ENCODE measurements at regions not wholly inside any gene's neighbourhood (a gene's known extent, or its start where the extent isn't known, plus 50 kb on each side); places are given as distances from the start of the nearest gene placed in this dataset.

GRCh38 chr6:167710363-167710920 lies 116.3 kb upstream of the AFDN start:
- Histone ChIP-seq H3K36me3 (ENCODE audit: low read depth, missing control alignments) (no peaks in the 10 kb centered on the region), H3K4me3 (no peak overlapping the region), H3K27me3 (no peaks in the 10 kb centered on the region), H3K4me1 (peaks cover 9% of the 10 kb centered on the region), H3K9me3 (no peaks in the 10 kb centered on the region), H3K27ac (no peak overlapping the region)
- TF ChIP-seq POLR2A (IDR thresholded peaks at IDR 0.05), result no peak
- no peak for TF ChIP-seq CTCF (IDR thresholded peaks at IDR 0.05)
- WGBS, 2 donors, result 82 to 90% methylated on average over 13 of the region's 13 CpGs
- no peak for DNase-seq
- intact Hi-C loops (cut with DNase I; ENCODE audit: low total_unique reads), result no loop called here

GRCh38 chr6:167711211-167711610 lies 115.5 kb upstream of the AFDN start:
- Histone ChIP-seq H3K27me3 (no peaks in the 10 kb centered on the region), H3K4me1 (peaks cover 9% of the 10 kb centered on the region), H3K4me3 (no peak overlapping the region), H3K27ac (no peak overlapping the region), H3K9me3 (no peaks in the 10 kb centered on the region), H3K36me3 (ENCODE audit: low read depth, missing control alignments) (no peaks in the 10 kb centered on the region)
- WGBS, 2 donors, result 94 to 97% methylated on average over 8 of the region's 8 CpGs
- DNase-seq, result no peak
- intact Hi-C loops (cut with DNase I; ENCODE audit: low total_unique reads), result no loop called here
- TF ChIP-seq CTCF (IDR thresholded peaks at IDR 0.05) (no peak), POLR2A (IDR thresholded peaks at IDR 0.05) (no peak)

GRCh38 chr6:167711768-167712730 lies 114.7 kb upstream of the AFDN start:
- H3K36me3 ChIP-seq (ENCODE audit: low read depth, missing control alignments), result no peaks in the 10 kb centered on the region
- TF ChIP-seq POLR2A (IDR thresholded peaks at IDR 0.05) (no peak), CTCF (IDR thresholded peaks at IDR 0.05) (no peak)
- 85 to 89% methylated on average over 15 to 19 of the region's 19 CpGs for WGBS, 2 donors

GRCh38 chr6:167712731-167713475 lies 113.8 kb upstream of the AFDN start:
- no peak for DNase-seq
- WGBS, 2 donors, result 83 to 86% methylated on average over 13 to 18 of the region's 18 CpGs
- no peak overlapping the region for H3K4me3 ChIP-seq
- intact Hi-C loops (cut with DNase I; ENCODE audit: low total_unique reads), result no loop called here
- no peaks in the 10 kb centered on the region for H3K27me3 ChIP-seq
- no peaks in the 10 kb centered on the region for H3K36me3 ChIP-seq (ENCODE audit: low read depth, missing control alignments)
- TF ChIP-seq POLR2A (IDR thresholded peaks at IDR 0.05) (no peak), CTCF (IDR thresholded peaks at IDR 0.05) (no peak)
- peaks cover 9% of the 10 kb centered on the region for H3K4me1 ChIP-seq
- no peak overlapping the region for H3K27ac ChIP-seq
- no peaks in the 10 kb centered on the region for H3K9me3 ChIP-seq

More at GRCh38 chr6:167711768-167712730, 114.7 kb upstream of the AFDN start:
- Histone ChIP-seq H3K4me3 (no peak overlapping the region), H3K9me3 (no peaks in the 10 kb centered on the region), H3K27me3 (no peaks in the 10 kb centered on the region), H3K4me1 (peaks cover 9% of the 10 kb centered on the region), H3K27ac (no peak overlapping the region)
- no peak for DNase-seq
- intact Hi-C loops (cut with DNase I; ENCODE audit: low total_unique reads), result no loop called here
